HG02798 (cell line): ENCODE measurements at regions not wholly inside any gene's neighbourhood (a gene's known extent, or its start where the extent isn't known, plus 50 kb on each side); places are given as distances from the start of the nearest gene placed in this dataset.

Experiments
- ATAC-seq: cut with Tn5 transposase; IDR thresholded peaks from one replicate; pipeline ENCODE4 v1.9.1; 2021; ENCODE audit warnings: mild to moderate bottlenecking; ENCODE audit not compliant: unreplicated experiment, poor library complexity

DNA sequence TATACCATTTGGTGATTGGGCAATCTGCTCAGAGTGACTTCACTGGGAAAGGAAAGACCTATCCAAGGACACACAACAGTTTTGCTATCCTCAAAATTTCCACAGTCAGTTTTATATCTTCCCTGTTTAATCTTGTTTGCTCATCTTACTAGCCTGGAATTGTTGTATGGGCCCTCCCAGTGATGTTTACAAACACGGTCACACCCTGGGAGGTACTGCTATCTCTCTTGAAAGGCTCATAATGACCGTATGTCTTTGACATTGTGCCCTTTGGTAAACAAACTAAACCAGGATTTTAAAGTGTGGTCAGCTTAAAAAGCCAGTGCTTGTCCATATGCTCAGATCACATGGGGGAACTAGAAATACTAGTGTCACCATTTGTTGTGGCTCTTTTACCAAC, 277.0 kb downstream of the CDH2 start:
- ATAC-seq: no peak

DNA sequence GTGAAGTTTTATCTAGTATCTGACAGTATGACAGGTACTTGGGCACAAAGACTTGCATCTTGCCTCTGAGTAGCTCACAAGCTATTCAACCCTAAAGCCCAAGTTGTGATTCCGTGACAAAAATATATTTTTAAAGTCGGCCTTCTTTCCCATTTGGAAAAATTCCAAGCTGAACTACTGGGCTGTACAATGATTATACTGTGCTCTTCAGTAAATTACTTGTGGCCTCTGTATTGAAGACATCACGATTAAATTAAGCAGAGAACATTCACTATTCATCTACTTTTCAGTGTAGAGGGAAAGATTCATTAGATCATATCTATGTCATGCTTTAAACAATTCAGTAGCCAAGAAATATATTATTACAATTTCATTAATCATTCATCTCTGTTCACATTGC, 282.2 kb downstream of the CDH2 start:
- no peak for ATAC-seq

DNA sequence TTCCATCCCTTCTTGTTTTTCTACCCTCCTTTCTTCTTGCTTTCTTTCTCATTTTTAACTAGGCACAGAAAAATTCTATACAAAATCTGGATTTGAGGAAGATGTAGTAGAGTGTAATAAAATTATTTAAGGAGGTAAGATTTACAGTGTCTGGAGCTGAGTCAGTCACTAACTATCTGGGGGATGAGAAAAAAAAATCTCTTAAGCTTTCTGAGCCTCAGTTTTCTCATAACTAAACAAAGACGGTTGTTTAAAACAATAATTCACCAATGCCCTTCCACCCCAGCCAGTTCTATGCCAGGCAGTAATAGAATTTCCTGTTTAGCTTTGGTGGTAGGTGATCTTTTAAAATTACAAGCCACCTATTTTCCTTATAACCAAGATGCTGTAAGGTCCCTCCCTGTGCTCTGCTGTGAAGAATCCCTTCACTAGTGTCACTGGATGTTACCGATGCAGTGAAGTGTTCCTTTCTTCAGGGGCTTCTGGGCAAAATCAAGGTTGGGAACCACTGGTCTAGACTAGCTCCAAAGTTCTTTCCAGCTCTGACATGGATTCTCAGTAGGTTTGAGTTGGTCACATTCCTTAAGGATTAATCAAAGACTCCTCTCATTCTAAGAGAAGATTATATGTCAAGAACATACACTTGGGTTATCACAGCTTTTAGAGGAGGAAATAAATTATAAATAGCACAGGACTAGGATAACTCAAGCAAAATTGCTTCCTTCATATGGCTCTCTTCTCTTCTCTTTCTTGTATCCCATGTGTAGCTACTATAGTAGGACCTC, 289.0 kb downstream of the CDH2 start:
- no peak for ATAC-seq

DNA sequence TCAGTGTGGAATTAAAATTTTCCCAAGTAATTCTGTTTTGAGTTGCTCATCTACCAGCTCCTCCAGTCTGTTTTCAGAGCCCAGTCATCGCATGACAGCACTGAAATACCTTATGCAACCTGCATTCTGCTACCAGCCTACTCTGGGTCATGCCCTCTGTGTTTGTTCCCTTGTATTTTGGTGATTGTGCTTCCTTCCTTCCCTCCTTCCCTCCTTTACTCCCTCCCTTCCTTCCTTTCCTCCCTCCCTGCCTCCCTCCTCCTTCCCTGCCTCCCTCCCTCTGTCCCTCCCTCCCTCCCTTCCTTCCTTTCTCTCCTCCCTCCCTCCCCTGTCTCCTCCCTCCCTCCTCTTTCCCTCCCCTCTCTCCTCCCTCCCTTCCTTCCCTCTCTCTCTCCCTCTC, 289.6 kb downstream of the CDH2 start:
- no peak for ATAC-seq

DNA sequence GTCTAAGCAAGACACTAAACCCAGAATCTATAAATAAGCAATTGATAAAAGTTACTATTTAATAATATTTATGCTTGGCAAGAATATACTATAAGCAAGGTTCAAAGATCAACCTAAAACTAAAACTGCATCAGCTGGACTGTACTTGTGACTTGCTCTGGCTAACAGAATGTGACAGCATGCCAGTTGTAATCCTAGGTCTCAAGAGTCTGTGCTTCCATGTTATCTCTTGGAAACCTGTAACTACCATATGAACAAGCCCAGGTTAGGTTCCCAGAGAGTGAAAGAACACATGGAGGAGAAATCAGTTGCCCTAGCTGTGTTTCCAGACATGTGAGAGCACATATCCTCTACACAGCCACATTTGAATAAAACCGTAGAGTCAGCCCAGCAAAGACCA, 297.4 kb downstream of the CDH2 start:
- no peak for ATAC-seq

DNA sequence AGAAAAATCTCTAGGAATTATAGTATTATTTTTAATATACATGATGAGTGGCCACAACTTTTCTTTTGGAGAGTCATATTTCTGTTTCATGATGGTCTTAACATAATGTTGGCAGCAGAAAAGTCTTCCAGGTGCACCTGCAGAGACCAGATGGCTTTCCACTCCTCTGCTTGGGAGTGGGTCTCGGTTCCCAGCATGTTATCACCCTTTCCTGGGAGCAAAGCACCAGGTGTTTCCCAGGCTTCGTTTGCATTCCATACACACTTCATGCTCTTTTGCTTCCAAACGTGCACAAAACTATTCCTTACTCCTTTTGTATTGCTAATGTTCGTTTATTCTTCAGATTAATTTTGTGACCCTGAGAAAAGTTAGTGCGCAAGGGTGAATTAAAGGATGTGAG, 305.2 kb downstream of the CDH2 start:
- no peak for ATAC-seq

DNA sequence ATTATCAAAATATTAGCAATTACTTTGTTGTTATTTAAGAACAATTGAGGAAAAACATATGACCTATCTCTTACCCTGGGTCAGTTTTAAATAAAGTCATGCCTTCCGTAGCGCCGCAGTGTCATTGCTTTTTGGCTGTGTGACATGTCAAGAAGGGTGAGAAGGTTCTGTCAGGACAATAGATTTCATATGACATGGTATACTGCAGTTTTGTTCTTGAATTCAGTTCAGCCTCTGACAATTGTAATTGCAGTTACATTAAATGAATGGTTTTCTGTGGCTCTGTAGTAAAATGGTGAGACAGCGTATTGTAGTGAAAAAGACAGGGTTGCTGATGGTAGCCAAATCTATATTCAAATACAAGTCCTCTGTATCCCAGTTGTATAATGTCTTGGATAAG, 307.2 kb downstream of the CDH2 start:
- ATAC-seq: no peak

DNA sequence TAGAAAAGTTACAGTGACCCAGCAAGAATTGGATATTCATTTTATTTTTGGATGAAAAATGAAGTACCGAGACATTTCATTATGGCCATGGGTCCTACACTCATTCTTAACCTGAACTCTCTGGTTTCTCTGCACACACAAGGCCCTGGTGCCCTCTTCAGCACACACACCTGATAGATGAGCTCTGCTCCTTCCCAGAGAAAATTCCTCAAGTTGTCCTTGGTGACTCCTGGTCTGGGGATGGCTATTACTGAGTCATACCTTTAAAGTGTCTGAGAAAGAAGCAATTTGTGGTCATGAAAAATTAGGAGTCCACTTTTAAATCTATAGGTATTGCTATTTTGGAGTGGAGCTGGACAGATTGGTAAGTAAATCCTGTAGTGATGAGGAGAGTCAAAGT, 311.5 kb downstream of the CDH2 start:
- no peak for ATAC-seq

DNA sequence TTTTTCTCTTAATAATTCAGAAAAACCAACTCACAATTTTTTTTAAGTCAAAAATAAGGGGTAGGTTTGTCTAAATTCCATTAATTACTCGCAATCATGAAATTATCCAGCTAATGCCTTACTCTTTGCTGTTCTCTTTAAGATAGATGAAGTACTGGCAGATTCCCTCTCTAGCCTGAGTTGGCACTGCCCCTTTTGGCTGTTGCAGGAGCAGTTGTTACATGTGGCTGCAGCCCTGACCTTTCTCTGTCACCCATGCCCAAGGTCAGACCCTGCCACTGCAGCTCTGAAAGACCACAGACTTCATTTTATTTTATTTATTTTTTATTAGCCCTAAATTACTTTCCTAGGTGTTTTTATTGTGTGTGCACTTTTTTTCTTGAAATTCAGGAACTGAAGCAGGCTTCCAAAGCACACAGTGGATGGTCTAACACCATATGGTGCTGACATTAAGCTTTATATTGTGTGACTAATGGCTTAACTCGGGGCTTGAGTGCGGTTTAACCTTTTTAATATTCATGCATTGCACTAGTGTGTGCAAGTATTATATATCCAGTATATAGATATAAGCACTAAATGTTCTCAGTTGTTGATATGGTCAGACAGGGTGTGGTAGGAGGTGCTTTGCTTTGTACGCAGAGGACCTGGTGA, 313.0 kb downstream of the CDH2 start:
- no peak for ATAC-seq

DNA sequence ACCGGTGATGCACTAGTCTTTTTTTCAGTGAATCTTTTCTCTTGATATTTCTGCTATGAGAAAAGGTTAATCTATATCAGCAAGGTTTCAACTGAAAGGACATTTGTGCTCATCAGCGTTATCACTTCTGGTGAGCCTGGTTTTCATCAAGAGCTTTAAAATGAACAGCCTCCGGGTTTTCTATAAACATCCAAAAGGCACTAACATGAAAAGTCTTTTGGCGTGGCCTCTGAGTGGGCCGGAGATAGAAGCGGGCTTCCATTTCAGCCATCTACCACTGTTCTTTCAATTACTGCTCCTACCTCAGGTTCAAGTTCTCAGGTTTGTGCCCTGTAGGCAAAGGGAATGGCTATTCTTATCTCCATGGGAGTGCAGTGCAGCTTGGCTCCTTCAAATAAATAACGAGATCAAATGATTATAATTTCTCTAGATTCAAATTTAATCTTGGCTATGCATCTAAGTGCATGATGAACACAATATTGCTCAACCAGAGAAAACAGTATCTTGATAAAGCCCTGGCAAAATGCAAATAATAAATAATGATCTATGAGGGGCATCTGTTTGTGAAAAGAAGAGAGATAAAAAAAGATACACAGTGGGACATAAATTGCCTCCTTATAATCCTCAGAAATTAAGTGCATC, 314.8 kb downstream of the CDH2 start:
- ATAC-seq: no peak

DNA sequence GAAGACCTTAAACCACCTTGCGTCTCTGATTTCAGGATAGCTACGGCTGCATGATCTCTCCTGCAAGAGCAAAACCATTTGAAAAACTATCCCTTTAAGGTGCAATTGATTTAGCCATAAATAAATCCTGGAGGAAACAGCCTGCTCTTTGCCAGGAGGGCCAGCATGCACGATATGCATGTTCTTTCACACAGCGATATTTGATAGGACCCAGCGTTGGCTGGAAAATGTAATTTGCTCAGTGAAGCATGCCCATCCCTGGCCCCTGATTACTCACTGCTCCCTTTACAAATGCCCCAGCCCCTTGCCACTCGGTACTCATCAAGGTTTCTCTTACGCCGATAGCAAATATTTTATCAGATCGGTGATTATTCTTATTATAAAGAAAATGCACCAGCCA, 315.4 kb downstream of the CDH2 start:
- ATAC-seq: no peak

DNA sequence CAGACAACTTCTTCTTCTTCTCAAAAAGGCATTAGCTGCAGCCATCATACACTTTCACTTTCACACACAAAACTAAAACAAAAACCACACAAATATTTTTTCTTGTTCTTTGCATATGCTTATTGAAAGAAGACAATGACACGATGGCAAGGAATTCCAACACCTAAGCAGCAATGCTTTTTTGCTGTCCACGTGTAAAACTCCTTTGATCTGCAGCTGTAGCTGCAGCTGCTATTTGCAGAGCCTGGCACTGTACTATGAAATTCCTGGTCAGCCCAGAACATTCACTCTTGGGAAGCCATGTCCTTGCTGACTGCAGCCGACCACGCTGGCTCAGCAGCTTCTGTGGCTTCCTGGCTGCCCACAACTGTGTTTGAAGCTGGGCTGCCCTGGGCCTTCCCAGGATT, 316.2 kb downstream of the CDH2 start:
- ATAC-seq: peak; percentile 46

DNA sequence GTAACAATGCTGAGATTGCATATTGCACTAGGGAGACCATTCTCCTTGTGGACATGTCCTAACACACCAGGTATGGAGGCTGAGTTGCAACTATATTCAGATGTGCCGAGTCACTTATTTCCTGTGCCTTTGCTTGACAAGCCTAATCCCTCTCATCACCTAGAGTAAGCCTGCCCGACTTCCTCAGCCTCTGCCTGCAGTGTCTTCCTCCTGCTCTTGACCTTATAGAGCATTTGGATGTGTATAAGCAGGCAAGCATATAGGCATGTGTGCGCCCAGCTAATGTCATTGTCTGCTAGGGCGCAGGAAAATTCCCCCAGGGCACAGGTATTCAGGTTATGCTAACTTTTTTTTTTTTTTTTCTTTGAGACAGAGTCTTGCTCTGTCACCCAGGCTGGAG, 316.9 kb downstream of the CDH2 start:
- ATAC-seq: no peak

DNA sequence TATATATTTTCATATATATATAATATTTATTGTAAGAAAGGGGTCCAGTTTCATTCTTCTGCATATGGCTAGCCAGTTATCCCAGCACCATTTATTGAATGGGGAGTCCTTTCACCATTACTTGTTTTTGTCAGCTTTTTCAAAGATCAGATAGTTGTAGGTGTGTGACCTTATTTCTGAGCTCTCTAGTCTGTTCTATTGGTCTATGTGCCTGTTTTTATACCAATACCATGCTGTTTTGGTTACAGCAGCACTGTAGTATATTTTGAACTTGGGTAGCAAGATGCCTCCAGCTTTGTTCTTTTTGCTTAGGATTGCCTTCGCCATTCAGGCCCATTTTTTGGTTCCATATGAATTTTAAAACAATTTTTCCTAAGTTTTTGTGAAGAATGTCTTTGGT, 320.1 kb downstream of the CDH2 start:
- no peak for ATAC-seq

DNA sequence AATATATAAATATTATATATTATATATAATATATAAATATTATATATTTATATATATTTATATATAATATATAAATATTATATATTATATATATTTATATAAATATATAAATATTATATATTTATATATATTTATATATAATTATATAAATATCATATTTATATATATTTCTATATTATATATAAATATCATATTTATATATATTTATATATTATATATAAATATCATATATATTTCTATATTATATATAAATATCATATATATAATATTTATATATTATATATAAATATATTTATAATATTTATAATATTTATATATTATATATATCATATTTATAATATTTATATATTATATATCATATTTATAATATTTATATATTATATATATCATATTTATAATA, 321.4 kb downstream of the CDH2 start:
- no peak for ATAC-seq

DNA sequence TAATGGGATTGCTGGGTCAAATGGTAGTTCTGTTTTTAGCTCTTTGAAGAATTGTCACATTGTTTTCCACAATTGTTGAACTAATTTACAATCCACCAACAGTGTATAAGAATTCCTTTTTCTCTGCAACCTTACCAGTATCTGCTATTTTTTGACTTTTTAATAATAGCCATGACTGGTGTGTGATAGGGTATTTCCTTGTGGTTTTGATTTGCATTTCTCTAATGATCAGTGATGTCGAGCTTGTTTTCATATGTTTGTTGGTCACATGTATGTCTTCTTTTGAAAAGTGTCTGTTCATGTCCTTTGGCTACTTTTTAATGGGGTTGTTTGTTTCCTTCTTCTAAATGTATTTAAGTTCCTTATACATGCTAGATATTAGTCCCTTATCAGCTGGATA, 322.3 kb downstream of the CDH2 start:
- no peak for ATAC-seq

DNA sequence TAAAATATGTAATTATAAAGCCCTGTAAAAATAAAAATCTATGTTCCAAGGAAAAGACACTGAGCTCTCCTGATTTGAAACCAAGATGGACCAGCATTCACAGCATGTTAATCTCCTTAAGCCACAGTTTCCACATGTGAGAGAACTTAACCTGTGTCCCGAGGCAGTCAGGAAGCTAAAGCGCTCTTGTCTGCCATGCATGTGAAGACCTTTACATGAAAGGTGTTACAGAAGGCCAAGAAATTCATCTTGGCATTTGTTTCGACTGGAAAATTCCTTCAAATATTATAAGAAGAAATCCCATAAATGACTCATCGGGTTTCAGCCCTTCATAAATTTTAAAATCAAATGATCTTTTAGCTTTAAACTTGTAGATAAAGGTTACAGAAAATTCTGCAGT, 328.6 kb downstream of the CDH2 start:
- no peak for ATAC-seq

DNA sequence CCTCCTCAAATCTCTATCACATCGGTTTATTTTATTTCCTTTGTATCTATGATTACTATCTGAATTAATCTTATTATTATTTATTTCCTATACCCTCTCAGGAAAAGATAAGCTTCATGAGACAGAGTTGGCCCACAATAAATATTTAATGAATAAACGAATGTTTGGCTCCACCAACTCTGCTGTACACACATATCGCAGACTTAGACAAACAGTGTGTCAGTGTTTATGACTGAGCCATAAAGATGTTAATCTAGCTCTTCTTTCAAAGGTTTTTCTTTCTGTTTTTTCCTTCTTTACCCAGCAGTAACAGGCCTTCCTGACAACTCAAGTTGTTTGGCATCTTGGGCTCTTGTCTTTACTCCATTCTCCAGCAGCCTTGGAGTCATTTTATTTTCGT, 329.5 kb downstream of the CDH2 start:
- no peak for ATAC-seq

DNA sequence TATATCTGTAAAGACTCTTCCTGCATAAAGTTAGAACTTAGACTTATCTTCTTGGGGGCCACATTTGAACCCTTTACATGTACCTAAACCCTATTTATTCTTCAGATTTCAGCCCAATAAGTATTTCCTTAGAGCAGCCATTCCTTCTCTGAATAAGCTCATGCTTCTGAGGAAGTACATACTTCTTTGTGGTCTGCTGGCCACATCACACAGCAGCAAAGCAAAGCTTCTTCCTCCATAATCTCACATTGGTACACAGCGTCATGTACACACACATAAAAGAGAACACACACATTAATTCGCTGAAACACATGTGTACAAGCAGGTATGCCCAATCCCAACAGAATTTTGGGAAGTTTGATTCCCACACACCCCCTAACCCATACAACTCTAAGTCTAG, 331.0 kb downstream of the CDH2 start:
- no peak for ATAC-seq

DNA sequence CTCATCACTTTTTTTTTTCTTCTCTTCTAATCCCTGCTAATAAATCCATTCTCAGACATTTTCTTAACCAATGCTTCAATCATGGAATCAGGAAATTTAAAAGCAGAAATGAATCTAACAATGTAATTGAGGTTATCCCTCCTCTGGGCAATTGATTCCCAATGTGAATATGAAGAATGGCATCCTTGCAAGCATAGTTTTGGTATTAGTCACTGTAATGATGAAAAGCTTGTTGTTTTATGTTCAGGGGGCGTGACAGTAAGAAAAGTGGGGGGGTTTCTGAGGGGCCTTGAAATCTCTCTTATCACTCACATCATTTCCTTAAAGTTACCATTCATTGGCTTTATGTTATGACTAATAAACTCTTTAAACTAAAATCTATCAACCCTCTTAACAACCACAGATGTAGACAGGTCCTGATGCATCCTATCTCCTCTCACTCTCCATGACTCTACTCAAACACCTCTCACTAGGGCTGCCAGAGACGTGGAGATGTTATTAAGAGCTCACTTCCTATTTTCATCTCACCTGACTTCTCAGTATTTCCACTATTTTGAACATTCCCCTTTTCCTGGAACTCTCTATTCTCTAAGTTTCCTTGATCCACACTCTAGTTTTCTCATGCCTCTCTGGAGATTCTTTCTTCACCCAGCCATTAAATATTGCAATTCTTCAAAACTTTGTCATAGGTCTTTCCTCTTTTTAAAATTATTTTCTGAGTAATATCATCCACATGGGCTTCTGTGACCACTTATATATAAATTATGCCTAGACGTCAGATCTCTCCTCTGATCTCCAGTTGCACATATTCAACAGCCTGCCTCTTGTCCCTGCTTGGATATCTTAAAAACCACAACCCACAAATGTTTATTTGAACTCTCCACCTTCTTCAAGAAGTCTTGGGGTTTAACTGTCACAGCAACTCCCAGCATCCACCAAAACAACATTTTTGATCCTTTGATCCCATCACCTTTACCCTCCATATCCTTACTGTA, 332.9 kb downstream of the CDH2 start:
- ATAC-seq: no peak

DNA sequence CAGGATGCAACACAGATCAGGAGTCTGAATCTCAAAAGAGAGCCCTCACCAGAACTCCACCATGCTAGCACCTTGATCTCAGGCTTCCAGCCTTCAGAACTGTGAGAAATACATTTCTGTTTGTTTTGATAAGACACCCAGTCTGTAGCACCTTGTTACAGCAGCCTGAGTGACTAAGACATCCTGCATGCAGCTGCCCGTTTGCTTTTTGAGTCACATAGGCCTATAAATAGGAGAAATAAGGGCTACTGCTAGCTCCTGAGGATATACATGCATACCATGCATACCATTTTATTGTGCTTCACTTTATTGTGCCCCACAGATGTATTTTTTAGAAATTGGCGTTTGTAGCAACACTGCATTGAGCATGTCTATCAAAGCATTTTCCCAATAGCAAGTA, 337.8 kb downstream of the CDH2 start:
- ATAC-seq: no peak
